HG03139 (cell line): ENCODE measurements at regions not wholly inside any gene's neighbourhood (a gene's known extent, or its start where the extent isn't known, plus 50 kb on each side); places are given as distances from the start of the nearest gene placed in this dataset.

Source experiments
- ATAC-seq: cut with Tn5 transposase; IDR thresholded peaks from one replicate; pipeline ENCODE4 v1.9.1; 2021; ENCODE audit not compliant: unreplicated experiment

DNA sequence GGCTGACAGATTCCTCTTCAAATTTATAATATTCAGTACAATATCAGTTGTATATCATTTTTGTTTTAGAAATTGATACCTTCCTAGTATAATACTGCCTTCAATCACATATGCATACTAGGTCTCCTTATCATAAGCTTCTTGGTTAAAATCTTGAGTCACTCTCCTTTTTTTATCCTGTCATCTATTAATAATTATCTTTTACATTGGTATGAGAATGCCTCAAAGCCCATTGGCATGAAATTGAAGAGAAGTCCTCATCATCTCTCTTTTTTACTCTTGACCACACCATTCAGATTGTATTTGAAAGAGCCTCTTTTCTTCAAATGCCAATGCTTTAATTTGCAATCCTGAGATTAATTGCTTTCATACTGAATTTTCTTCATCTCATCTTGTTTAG, 810.3 kb downstream of the BRINP1 start:
- no peak for ATAC-seq

DNA sequence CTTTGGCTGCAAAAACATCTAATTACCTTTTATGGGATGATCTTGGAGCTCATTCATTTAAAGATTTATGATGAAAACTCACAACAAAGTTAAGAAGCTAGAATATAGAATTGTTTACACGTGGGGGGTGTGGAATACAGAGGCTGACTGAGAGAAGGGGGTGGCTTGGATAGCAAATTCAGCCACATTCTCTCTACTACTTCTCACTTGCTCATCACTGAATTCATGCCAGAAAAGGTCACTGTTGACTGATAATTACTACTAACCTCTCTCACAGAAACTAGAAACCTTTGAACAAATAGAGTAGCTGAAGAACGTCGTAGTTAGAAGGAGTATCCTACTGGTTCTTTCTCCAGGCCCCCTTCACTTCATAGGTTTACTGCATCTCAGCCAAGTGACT, 808.2 kb downstream of the BRINP1 start:
- no peak for ATAC-seq

DNA sequence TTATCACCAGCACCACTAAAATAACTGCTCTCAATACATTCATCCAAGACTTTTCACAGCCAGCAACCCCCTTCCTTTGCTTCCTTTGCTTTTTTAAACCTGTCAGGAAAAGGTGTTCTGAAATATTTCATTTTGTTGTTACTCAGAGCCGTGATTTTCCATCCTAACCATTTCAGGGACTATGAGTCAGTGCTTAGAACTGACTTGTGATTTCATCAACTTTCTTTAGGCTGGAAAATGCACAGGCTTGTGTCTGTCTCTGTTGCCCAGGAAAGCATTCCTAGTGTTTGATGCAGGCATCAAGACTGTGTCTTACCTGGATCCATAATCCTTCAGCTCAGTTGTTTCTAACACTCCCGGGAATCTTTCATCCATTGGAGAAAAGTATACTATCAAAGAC, 805.6 kb downstream of the BRINP1 start:
- no peak for ATAC-seq

DNA sequence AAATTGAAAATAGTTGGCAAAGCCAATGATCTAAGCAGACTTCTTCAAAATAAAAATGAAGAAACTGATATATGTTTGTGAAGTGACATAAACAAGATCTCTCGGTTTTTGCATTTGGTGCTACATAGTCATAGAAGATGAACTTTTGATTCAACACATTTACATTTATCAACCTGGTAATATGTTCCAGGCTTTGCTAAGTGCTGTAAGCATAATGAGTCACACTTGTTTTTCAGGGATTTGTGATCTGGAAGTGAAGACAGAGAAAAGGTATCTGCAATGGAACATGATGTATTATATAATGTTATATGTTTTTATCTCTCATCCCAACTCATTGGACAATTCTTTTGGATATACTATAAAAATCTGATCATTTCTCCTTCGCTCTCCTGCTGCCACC, 801.4 kb downstream of the BRINP1 start:
- no peak for ATAC-seq

DNA sequence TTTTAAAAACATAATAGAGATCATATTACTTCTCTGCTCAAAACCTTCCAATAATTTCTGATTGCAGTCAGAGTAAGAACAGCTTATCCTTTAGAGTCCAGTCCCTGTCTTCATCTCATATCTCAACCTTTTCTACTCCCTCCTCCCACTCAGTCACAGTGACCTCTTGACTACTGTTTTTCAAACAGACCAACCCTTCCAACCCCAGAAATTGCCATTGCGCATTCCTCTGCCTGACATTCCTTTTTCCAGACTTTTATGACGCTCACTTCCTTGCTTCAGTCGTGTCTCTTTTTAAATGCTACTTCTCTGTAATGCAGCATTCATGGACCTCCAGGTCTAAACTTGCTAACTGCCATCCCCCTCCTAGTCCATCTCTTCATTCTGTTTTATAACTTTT, 800.5 kb downstream of the BRINP1 start:
- no peak for ATAC-seq

DNA sequence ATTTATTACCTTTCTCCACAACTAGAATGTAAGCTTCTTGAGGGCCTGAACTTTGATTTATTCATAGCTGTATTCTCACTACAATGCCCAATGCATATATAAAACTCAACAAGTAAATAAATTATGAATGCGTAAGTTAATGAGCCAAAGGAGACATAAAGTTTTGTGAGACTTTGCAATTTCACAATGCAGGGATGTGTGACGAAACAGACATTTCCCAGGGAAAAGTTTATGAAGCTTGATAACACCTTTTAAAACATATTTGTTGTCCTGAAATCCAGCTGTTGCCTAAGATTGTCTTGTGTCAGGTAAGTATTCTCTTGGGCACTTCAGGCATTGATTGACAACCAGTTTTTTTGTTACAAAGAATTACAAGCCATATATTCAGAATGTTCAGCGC, 800.1 kb downstream of the BRINP1 start:
- no peak for ATAC-seq

DNA sequence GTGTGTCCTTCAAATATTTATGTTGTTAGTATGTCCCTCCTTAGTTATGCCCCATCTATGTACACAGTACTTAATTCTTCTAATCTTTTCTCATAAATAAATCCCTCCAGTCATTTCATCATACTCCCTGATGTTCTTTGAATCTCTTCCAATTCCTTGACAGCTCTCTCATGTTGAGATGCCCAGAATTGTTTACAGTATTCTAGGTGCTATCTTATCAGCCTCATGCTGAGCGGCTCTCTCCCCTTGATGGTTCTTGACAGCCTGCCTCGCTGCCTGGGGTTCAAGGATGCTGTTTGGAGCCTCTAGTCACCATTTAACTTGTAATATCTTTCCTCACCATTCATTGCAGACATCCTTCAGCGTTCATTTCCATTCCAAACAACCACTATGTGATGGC, 799.2 kb downstream of the BRINP1 start:
- ATAC-seq: no peak

DNA sequence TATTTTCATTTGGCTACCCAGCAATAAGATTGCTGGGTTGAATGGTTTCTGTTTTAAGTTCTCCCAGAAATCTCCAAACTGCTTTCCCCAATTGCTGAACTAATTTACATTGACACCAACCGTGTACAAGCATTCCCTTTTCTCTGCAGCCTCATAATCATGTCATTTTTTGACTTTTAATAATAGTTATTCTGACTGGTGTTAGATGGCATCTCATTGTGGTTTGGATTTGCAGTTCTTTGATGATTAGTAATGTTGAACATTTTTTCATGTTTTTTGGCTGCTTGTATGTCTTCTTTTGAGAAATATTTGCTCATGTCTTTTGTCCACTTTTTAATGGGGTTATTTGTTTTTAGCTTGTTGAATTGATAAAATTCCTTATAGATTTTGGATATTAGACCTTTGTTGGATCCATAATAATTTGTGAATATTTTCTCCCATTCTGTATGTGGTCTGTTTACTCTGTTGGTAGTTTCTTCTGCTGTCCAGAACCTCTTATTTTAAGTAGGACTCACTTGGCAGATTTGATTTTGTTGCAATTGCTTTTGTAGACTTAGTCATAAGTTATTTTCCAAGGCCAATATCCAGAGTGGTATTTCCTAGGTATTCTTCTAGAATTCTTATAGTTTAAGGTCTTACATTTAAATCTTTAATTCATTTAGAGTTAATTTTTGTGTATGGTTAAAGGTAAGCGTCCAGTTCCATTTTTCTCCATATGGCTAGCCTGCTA, 793.7 kb downstream of the BRINP1 start:
- no peak for ATAC-seq

DNA sequence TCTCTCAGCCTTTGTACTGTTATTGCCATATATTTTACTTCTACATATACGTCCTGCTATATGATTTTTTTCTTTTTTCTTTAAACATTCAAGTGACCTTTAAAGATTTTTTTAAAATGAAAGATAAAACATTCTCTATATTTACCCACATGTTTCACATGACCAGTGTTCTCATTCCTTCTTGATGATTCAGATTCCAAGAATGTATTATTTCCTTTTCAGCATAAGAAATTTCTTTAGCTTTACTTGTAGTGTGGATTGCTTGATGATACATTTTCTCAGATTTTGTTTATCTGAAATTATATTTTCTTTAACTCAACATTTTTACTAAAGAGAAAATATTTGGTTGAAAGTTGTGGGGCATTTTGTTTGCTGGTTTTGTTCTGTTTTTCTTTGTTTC, 792.1 kb downstream of the BRINP1 start:
- no peak for ATAC-seq

DNA sequence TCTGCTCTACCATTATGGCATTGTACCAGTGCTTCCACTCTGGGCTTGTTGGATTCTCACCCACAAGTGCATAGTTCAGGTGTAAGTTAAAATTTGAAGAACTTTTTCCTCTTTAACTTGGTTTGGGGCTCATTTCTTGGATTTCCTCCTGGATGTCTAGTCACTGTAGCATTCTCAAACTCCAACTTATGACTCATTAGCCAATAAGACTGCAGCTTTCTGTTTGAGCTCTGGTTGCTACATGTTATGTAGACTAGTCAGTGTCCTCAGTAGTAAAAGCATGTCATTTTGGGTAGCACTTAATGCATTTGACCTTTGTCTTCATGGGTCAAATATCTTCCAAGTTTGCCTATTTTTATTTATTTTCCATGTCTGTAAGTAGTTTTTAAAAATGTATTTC, 790.8 kb downstream of the BRINP1 start:
- no peak for ATAC-seq

DNA sequence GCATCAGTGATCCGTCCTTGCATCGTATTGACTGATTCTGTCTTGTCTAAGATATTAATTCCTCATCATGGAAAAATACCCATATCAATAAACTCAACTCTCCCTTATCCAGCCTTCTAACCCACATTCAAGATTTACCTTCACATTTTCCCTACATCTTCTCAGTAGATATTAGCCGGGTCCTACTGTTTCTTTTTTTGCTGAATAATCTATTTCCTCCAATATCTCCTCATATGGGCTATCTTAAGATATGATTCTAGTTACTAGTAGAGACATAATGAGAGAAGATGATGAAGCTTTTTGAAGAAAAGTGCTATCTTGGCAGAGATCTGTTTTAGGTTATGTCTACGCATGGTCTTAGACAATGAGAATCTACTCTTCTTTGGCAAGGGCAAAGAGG, 785.8 kb downstream of the BRINP1 start:
- ATAC-seq: no peak

DNA sequence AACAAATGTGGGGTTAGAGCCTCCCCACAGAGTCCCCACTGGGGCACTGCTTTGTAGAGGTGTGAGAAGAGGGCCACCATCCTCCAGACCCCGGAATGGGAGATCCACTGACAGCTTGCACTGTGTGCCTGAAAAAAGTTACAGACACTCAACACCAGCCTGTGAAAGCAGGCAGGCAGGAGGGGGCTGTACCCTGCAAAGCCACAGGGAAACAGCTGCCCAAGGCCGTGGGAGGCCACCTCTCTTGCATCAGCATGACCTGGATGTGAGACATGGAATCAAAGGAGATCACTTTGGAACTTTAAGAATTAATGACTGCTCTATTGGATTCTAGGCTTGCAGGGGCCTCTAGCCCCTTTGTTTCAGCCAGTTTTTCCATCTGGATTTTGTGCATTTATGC, 782.3 kb downstream of the BRINP1 start:
- no peak for ATAC-seq

DNA sequence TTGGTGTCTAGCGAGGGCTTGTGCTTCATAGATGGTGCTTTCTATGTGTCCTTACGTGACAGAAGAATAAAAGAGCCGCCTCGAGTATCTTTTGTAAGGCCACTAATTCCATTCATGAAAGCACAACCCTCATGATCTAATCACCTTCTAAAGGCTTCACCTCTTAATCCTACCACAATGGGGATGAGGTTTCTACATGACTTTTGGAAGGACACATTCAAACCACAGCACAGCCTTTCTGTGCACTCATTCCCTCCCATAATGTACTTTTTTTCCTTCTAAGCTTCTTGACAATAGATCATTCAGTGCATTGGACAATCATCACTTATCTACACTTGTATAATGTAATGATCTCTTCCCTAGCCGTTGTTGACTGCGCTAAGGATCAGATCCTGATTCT, 774.8 kb downstream of the BRINP1 start:
- ATAC-seq: no peak

DNA sequence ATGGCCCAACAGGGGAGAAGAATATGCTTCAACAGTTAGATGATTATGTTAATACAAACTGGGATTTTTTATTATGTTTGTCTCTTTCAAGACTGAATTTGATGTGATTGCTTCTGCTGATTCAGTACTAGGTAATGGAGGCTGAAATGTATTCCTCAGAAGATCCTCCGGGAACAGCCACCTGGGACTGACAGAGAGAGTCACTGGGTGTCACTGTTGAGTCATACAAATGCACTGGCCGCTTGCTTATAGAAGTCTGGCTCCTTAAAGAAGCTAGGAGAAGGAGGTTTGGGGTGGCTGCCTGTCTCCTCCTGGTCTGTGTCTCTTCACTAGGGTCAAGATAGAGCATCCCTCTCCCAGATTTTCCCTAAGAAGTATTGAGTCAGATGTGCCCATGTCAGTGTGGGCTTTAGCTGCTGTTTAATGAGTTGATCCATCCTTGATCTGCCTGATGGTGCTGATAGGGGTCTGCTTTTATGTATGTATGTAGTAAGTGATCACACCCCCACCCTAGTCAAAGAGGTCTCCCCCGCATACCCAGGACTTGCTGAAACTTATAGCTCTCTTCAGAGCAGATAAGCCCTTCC, 773.4 kb downstream of the BRINP1 start:
- no peak for ATAC-seq

DNA sequence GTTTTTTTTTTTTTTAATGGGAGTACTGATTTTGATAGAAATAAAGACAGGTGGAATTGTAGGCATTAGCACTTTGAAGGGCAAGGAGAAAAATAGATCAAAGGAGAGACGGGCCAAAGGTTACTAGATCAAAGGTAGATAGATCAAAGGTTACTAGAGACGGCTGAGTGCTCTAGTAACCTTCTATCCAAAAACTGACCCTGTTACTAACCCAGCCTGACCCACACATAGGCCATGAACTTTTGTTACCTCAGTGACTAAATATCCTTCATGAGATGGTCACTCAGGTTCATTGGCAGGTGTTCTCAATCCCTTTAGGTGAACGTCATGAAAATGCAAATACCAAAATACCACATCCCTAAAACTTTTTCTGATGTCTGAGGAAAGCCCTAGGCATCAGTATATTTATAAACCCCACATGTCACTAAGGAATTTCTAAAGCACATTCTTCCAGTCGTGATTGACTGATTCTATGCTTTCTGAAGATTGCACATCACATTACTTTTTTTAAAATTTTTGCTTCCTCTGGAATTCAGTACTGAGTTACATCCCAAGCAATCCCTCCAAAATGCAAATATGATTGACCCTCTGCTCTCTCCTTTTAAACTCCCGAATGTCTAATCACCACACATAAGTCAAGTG, 772.7 kb downstream of the BRINP1 start:
- ATAC-seq: no peak

DNA sequence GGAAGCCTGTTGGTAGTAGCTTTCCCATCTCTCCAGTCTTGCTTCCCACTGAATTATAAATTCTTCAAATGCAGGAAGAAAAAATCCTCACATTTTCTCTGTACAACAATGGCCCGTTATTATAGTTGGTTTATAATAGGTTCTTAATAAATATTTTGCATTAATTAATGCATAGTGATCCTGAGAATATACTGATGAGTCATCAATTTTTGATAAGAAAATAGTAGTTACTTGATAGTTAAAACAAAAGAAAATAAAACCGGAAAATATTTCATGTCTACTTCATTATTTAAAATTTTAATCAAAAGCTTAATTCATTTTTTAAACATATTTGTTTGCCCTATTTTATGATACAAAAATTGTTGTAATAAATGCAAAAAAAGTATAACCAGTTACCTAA, 762.6 kb downstream of the BRINP1 start:
- no peak for ATAC-seq

DNA sequence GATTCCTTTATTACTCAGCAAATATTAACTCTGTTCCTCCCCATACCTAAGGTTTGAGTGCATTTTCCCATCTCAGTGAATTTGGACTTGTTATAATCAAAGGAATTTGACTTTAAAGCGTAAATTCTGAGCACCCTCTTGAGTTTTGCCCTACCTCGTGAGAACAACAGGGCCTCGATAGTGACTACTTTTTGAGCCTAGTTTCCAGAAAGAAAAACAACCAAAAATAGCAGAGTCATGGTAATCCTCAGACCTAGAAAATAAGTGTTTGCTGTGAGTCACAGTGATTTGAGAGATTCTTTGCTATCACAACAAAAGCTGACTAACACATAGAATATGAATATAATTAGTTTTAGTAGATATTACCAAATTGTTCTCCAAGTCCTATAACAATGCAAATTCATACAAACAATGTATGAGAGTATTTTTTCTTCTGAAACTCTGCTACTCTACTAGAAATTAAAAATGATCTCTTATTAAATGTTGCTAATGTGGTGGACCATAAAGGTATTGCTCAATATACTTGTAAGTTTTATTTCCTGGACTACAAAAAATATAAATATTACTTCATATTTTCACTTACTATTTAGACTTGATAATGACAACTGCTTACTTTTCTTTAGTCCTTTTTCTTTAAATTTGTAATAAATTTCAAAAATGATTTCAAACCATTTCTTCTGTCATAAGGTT, 759.7 kb downstream of the BRINP1 start:
- ATAC-seq: no peak

DNA sequence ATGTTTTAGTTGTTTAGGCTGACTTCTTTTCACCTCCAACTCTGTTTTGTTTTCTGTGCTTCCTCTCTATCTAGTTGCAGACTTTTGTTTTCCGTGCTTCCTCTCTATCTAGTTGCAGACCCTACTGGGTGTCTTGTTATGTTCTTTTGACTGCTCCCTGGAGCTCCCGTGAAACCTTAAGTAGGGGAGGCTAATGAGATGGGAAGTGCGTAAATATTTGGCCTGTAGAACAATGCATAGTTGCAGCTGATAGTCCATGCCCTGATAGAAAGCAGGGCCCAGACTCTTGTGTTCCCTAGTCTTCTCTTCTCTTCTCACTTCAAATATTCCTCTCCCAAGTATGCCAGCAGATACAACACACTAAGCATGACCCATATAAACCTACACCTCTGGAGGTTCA, 757.0 kb downstream of the BRINP1 start:
- no peak for ATAC-seq

DNA sequence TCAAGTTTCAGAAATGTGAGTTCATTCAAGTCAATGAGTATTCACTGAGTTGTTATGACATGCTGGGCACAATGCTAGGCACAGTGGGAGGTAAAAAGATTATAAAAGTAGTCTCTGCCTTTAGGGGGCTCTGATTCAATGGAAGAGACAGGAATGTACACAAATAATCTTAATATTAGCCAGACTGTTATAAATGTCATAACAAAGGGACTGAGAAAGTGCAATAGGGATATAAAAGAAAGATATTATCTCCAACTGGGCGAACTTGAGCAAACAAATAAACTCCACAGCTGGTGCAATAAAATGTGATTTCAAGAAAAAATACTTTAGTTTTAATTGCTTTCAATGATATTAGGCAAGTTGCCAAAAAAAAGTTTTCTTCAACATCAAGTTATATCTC, 755.2 kb downstream of the BRINP1 start:
- no peak for ATAC-seq

DNA sequence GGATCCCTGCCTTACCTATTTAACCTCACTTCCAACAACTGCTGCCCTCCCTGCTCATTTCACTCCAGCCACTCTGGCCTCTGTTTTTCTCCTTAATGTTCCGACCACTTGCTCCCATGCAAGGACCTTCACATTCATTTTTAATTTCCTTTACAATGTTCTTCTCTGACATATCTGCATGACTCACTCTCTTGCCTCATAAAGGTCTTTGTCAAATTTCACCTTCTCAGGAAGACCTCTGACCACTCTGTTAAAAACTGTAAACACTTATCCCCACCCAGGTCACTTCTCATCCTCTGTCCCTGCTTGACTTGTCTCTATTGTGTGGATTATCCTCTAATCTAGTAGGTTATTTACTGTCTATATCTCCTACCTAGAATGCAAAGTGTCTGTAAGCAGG, 751.2 kb downstream of the BRINP1 start:
- no peak for ATAC-seq

DNA sequence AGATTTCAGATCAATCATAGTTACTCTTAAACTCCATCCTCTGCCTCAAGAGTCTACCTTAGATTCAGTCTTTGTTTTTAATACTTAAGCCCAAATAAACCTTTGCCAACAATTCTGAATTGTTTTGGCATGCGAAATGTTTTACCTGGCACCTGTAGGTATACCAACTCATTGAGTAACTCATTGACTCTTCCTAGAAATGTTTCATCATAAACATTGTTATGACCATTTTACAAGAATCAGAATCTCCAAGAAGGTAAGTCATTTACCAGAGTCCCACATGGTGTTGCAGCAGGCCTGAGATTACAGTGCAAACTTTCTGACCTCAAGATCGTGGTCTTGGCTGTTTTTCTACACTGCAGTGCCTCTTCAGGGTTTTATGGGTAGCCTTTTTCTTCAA, 750.4 kb downstream of the BRINP1 start:
- ATAC-seq: no peak

DNA sequence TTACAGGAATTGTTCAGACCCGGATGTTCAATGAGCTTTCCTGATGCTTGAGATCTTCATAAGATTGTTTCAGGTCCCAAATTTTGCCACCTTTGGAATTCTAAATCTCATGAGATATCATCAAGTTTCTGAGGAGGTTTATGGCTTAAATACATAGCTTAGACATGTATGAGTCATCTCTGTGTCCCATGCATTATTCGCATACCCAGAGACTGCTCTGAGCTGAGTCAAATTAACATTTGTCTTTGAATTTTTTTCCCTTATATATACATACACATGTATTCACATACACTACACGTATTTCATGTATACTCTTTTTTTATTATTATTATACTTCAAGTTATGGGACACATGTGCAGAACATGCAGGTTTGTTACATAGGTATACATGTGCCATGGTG, 744.6 kb downstream of the BRINP1 start:
- no peak for ATAC-seq
